ENCODE measurements at regions not wholly inside any gene's neighbourhood (a gene's known extent, or its start where the extent isn't known, plus 50 kb on each side); places are given as distances from the start of the nearest gene placed in this dataset.

DNA sequence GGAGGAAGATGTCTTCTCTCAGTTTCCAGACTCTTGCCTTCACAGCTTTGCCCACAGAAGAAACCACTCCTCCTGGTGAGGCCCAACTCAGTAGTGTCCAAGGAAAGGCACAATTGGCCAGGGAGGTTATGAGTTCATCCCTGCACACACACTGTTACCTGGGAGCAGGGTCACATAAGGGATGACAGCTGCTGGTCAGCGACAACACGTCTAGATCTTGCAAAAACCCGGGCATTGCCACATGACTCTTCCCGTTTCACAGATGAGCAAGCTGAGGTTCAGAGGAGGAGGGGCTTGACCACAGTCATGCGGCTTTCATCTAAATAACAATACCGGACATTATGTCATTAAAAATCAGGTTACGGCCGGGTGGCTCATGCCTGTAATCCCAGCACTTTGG lies 186.0 kb downstream of the COPRS start:
- POLR2A ChIA-PET, result interaction anchor here (0.6 to 2.2 kb wide), 3 partner anchors 13 to 51 kb away, joined by 3 to 5 read pairs (median 3); no protein-coding TSS in a partner anchor
- Histone ChIP-seq H3K27me3 (ENCODE audit: control insufficient read depth in 2 of 2, insufficient read depth in 2 of 2, low read length in 2 of 2) (peaks cover 6 to 18% of the 10 kb centered on the region in 2 experiments; a peak in 3 of 5 replicates), H3K4me1 (replicated peaks in 1 of 2; ENCODE audit: control insufficient read depth in 2 of 2, insufficient read depth in 2 of 2, low read length in 2 of 2) (no peaks in the 10 kb centered on the region), H3K4me3 (no peak overlapping the region), H3K9ac (ENCODE audit: insufficient read depth in 1 of 2, low read depth in 2 of 2, low read length in 2 of 2) (no peak overlapping the region), H3K9me1 (ENCODE audit: control insufficient read depth, insufficient read depth, low read length) (no peaks in the 10 kb centered on the region), H4K20me1 (replicated peaks; ENCODE audit: control insufficient read depth, insufficient read depth, low read length) (no peaks in the 10 kb centered on the region), H3K9me3 (replicated peaks; ENCODE audit: control insufficient read depth, insufficient read depth, low read depth, low read length) (no peaks in the 10 kb centered on the region), H3K4me2 (ENCODE audit: insufficient read depth, low read length) (no peak overlapping the region), H3K36me3 (ENCODE audit: control insufficient read depth, insufficient read depth, low read length) (no peaks in the 10 kb centered on the region), H2AFZ (ENCODE audit: low read depth, low read length) (no peak overlapping the region), H3K27ac (ENCODE audit: extremely low read depth, low read depth, low read length) (no peak overlapping the region), H3K79me2 (ENCODE audit: control insufficient read depth, insufficient read depth, low read length) (no peaks in the 10 kb centered on the region)
- DNase-seq (ENCODE audit: extremely low read depth in 1 of 4, low spot score in 3 of 4) (no peak), ATAC-seq (no peak), FAIRE-seq (no peak)
- in situ Hi-C loops (cut with MboI) (no loop called here), intact Hi-C loops (cut with micrococcal nuclease) (no loop called here)
- no TSS peak for BruUV-seq (replicated peaks)
- no peak for TF ChIP-seq ZNF707 (CRISPR knock-in tag; conservative IDR thresholded peaks at IDR 0.05)
- TF ChIP-seq CHCHD3 (CRISPR knock-in tag; IDR thresholded peaks at IDR 0.05), result no peak
- TF ChIP-seq MYC (IDR thresholded peaks at IDR 0.05; ENCODE audit: low read depth, low read length), result no peak
- no peak for TF ChIP-seq MYC (CRISPR knock-in tag; IDR thresholded peaks at IDR 0.05; ENCODE audit: borderline replicate concordance, low read depth)
- TF ChIP-seq SP1 (CRISPR knock-in tag; IDR thresholded peaks at IDR 0.05), result no peak
- no peak for TF ChIP-seq RCOR1 (IDR thresholded peaks at IDR 0.05; ENCODE audit: borderline replicate concordance in 1 of 2, low read depth in 2 of 2, low read length in 2 of 2)
- no peak for TF ChIP-seq ZBTB1 (CRISPR knock-in tag; IDR thresholded peaks at IDR 0.05; ENCODE audit: borderline replicate concordance, low read depth)
- TF ChIP-seq GABPA (tag; conservative IDR thresholded peaks at IDR 0.05; ENCODE audit: low read depth), result no peak
- TF ChIP-seq SNRNP70 (optimal IDR thresholded peaks at IDR 0.05; ENCODE audit: low read depth, low read length), result no peak
- TF ChIP-seq ADNP (tag; IDR thresholded peaks at IDR 0.05), result no peak
- TF ChIP-seq MBD2 (IDR thresholded peaks at IDR 0.05; ENCODE audit: borderline replicate concordance, low read depth), result no peak
- CTCF ChIA-PET (ENCODE audit: low intra/inter-chr PET ratio), result no interaction called here
- WGBS (ENCODE audit: insufficient coverage, low coverage, missing lambda C conversion rate), result 2% methylated on average over 8 of the region's 8 CpGs
